Esophagus muscularis mucosa (tissue), 4 donors: ENCODE measurements at regions not wholly inside any gene's neighbourhood (a gene's known extent, or its start where the extent isn't known, plus 50 kb on each side); places are given as distances from the start of the nearest gene placed in this dataset.

ENCODE experiments used
- DNase-seq: peaks from one replicate; pipeline ENCODE4 v3.0.0-alpha.2; 2017; ENCODE audit errors: extremely low spot score
- H3K27ac ChIP-seq, 4 donors: fragments of 200-600 bp; sonication (generic); replicated peaks in 1 of 4; 1 replicate in 3 of 4; 2 replicates in 1 of 4; pipeline ENCODE4 v1.5.1; 2016 to 2019; ENCODE audit warnings: mild to moderate bottlenecking in 1 of 4
- H3K27me3 ChIP-seq, 4 donors: fragments of 200-600 bp; sonication (generic); one replicate each; pipeline versions ENCODE4 v1.5.1 to v1.6.0; 2016 to 2019
- H3K36me3 ChIP-seq, 4 donors: fragments of 200-600 bp; sonication (generic); one replicate each; pipeline ENCODE4 v1.5.1; 2016 to 2019
- H3K4me1 ChIP-seq, 4 donors: fragments of 200-600 bp; sonication (generic); one replicate each; pipeline ENCODE4 v1.5.1; 2016 to 2019
- H3K4me3 ChIP-seq, 4 donors: fragments of 200-600 bp; sonication (generic); 1 replicate in 2 of 4; 2 replicates in 2 of 4; pipeline ENCODE4 v1.5.1; 2016 to 2019; ENCODE audit warnings: mild to moderate bottlenecking in 4 of 4, moderate library complexity in 1 of 4
- H3K9me3 ChIP-seq, 4 donors: fragments of 200-600 bp; sonication (generic); 1 replicate in 3 of 4; 2 replicates in 1 of 4; pipeline ENCODE4 v1.5.1; 2016 to 2019
- CTCF ChIP-seq, 3 experiments: fragments of 200-600 bp in 2 of 3; fragments of 450-650 bp in 1 of 3; sonication (generic) in 2 of 3; IDR thresholded peaks; one replicate each; pipeline ENCODE4 v1.5.1; 2017 to 2019; ENCODE audit warnings: antibody characterized with exemption in 3 of 3, mild to moderate bottlenecking in 2 of 3, moderate library complexity in 1 of 3
- EP300 ChIP-seq: sonication (generic); formaldehyde crosslinking; IDR thresholded peaks from one replicate; pipeline ENCODE4 v1.6.1; 2017; ENCODE audit warnings: antibody characterized with exemption
- POLR2A ChIP-seq: fragments of 450-650 bp; IDR thresholded peaks from one replicate; pipeline ENCODE4 v1.6.1; 2017; ENCODE audit warnings: antibody characterized with exemption, moderate library complexity, mild to moderate bottlenecking, low read depth
- POLR2AphosphoS5 ChIP-seq, 2 donors: sonication (generic); formaldehyde crosslinking; IDR thresholded peaks; one replicate each; pipeline ENCODE4 v1.6.1; 2017; ENCODE audit warnings: antibody characterized with exemption in 2 of 2
- WGBS: methylation state at CpG from one replicate; pipeline ENCODE4 v1.1.5; 2018; 5-methylcytosine and 5-hydroxymethylcytosine counted together
- intact Hi-C: fragments of 100-400 bp; cut with DNase I; formaldehyde crosslinking; loops from one replicate; pipeline ENCODE4 v1.15.1; 2023

GRCh38 chr2:34368304-34368703 lies 769.2 kb upstream of the FAM98A start:
- Histone ChIP-seq H3K4me1 (no peaks in the 10 kb centered on the region), H3K27ac (no peak overlapping the region), H3K36me3 (no peaks in the 10 kb centered on the region), H3K9me3 (no peaks in the 10 kb centered on the region), H3K4me3 (no peak overlapping the region), H3K27me3 (no peaks in the 10 kb centered on the region)
- no peak for DNase-seq
- TF ChIP-seq CTCF (IDR thresholded peaks at IDR 0.05) (no peak), POLR2A (no peak), POLR2AphosphoS5 (IDR thresholded peaks at IDR 0.05) (no peak), EP300 (no peak)
- 67% methylated on average over 1 of the region's 1 CpG for WGBS
- intact Hi-C loops, result no loop called here

- TF ChIP-seq POLR2AphosphoS5 (IDR thresholded peaks at IDR 0.05) (no peak), CTCF (IDR thresholded peaks at IDR 0.05) (no peak), EP300 (no peak), POLR2A (no peak)
- no peak for DNase-seq
- 51% methylated on average over 3 of the region's 3 CpGs for WGBS
- Histone ChIP-seq H3K27ac (no peak overlapping the region), H3K27me3 (no peaks in the 10 kb centered on the region), H3K4me1 (no peaks in the 10 kb centered on the region), H3K9me3 (no peaks in the 10 kb centered on the region), H3K4me3 (no peak overlapping the region), H3K36me3 (no peaks in the 10 kb centered on the region)
- intact Hi-C loops, result no loop called here
Measured at GRCh38 chr2:34365932-34366331, 766.8 kb upstream of the FAM98A start.

GRCh38 chr2:34365512-34365911 lies 766.4 kb upstream of the FAM98A start:
- no peaks in the 10 kb centered on the region for H3K27me3 ChIP-seq
- no peaks in the 10 kb centered on the region for H3K4me1 ChIP-seq
- H3K4me3 ChIP-seq, result no peak overlapping the region
- H3K9me3 ChIP-seq, result no peaks in the 10 kb centered on the region
- TF ChIP-seq CTCF (IDR thresholded peaks at IDR 0.05), result no peak
- no peak for TF ChIP-seq POLR2A
- TF ChIP-seq POLR2AphosphoS5 (IDR thresholded peaks at IDR 0.05), result no peak
- H3K27ac ChIP-seq, result no peak overlapping the region
- intact Hi-C loops, result no loop called here
- no peaks in the 10 kb centered on the region for H3K36me3 ChIP-seq
- WGBS, result 88% methylated on average over 2 of the region's 2 CpGs
- DNase-seq, result no peak

- no peak for TF ChIP-seq POLR2AphosphoS5 (IDR thresholded peaks at IDR 0.05)
- TF ChIP-seq EP300, result no peak
- no peak for TF ChIP-seq CTCF (IDR thresholded peaks at IDR 0.05)
- no peak for TF ChIP-seq POLR2A
- no peaks in the 10 kb centered on the region for H3K9me3 ChIP-seq
- H3K36me3 ChIP-seq, result no peaks in the 10 kb centered on the region
- no peak overlapping the region for H3K4me3 ChIP-seq
- DNase-seq, result no peak
- intact Hi-C loops, result no loop called here
- no peaks in the 10 kb centered on the region for H3K4me1 ChIP-seq
- WGBS, result 46% methylated on average over 2 of the region's 2 CpGs
- H3K27me3 ChIP-seq, result no peaks in the 10 kb centered on the region
- no peak overlapping the region for H3K27ac ChIP-seq
Measured at GRCh38 chr2:34353509-34354113, 754.5 kb upstream of the FAM98A start.

GRCh38 chr2:34349527-34349926 lies 750.4 kb upstream of the FAM98A start:
- intact Hi-C loops, result no loop called here
- Histone ChIP-seq H3K36me3 (no peaks in the 10 kb centered on the region), H3K27me3 (no peaks in the 10 kb centered on the region), H3K27ac (no peak overlapping the region), H3K4me3 (no peak overlapping the region), H3K9me3 (no peaks in the 10 kb centered on the region), H3K4me1 (no peaks in the 10 kb centered on the region)
- WGBS, result 95% methylated on average over 1 of the region's 1 CpG
- TF ChIP-seq POLR2AphosphoS5 (IDR thresholded peaks at IDR 0.05) (no peak), POLR2A (no peak), CTCF (IDR thresholded peaks at IDR 0.05) (no peak), EP300 (no peak)
- DNase-seq, result no peak
